Cardiac muscle cell (in vitro differentiated cells and primary cell): ENCODE measurements at regions not wholly inside any gene's neighbourhood (a gene's known extent, or its start where the extent isn't known, plus 50 kb on each side); places are given as distances from the start of the nearest gene placed in this dataset.

Experiments used
- DNase-seq, 2 donors: peaks; one replicate each; pipeline versions ENCODE4 v3.0.0 to v3.0.0-alpha.2; 2010 to 2017; ENCODE audit warnings: low read depth in 1 of 2, low spot score in 1 of 2
- H3K27ac ChIP-seq: fragments of 200-600 bp; sonication (generic); 2 replicates; pipeline ENCODE4 v1.5.1; 2016
- H3K27me3 ChIP-seq: fragments of 200-600 bp; sonication (generic); 2 replicates; pipeline ENCODE4 v1.6.0; 2016; ENCODE audit warnings: control low read depth
- H3K36me3 ChIP-seq: fragments of 200-600 bp; sonication (generic); 2 replicates; pipeline ENCODE4 v1.5.1; 2016; ENCODE audit warnings: control low read depth
- H3K4me1 ChIP-seq: fragments of 200-600 bp; sonication (generic); 2 replicates; pipeline ENCODE4 v1.8.1; 2017; ENCODE audit warnings: low read depth, mild to moderate bottlenecking, mixed run types
- H3K4me3 ChIP-seq: fragments of 200-600 bp; sonication (generic); 2 replicates; pipeline ENCODE4 v1.5.1; 2016; ENCODE audit warnings: mild to moderate bottlenecking
- H3K9me3 ChIP-seq: fragments of 200-600 bp; sonication (generic); 2 replicates; pipeline ENCODE4 v1.5.1; 2017; ENCODE audit warnings: low read depth, mild to moderate bottlenecking, control low read depth
- CTCF ChIP-seq: IDR thresholded peaks from 2 replicates; pipeline ENCODE4 v1.5.1; 2012; ENCODE audit warnings: low read depth, mild to moderate bottlenecking, low read length

- TF ChIP-seq CTCF, result no peak
- no peak for DNase-seq
- Histone ChIP-seq H3K27ac (no peak overlapping the region), H3K4me1 (no peaks in the 10 kb centered on the region), H3K4me3 (no peak overlapping the region), H3K36me3 (no peaks in the 10 kb centered on the region), H3K9me3 (no peaks in the 10 kb centered on the region), H3K27me3 (no peaks in the 10 kb centered on the region)
Measured at GRCh38 chr13:107582171-107582570, 633.2 kb downstream of the LIG4 start.

GRCh38 chr13:107580741-107581412 lies 634.5 kb downstream of the LIG4 start:
- Histone ChIP-seq H3K27ac (no peak overlapping the region), H3K4me3 (no peak overlapping the region), H3K4me1 (no peaks in the 10 kb centered on the region), H3K36me3 (no peaks in the 10 kb centered on the region), H3K9me3 (no peaks in the 10 kb centered on the region), H3K27me3 (no peaks in the 10 kb centered on the region)
- no peak for TF ChIP-seq CTCF
- no peak for DNase-seq

- Histone ChIP-seq H3K27me3 (no peaks in the 10 kb centered on the region), H3K9me3 (no peaks in the 10 kb centered on the region), H3K4me1 (no peaks in the 10 kb centered on the region), H3K36me3 (no peaks in the 10 kb centered on the region), H3K27ac (no peak overlapping the region), H3K4me3 (no peak overlapping the region)
- no peak for DNase-seq
- TF ChIP-seq CTCF, result no peak
Measured at GRCh38 chr13:107576430-107576829, 638.9 kb downstream of the LIG4 start.

DNA sequence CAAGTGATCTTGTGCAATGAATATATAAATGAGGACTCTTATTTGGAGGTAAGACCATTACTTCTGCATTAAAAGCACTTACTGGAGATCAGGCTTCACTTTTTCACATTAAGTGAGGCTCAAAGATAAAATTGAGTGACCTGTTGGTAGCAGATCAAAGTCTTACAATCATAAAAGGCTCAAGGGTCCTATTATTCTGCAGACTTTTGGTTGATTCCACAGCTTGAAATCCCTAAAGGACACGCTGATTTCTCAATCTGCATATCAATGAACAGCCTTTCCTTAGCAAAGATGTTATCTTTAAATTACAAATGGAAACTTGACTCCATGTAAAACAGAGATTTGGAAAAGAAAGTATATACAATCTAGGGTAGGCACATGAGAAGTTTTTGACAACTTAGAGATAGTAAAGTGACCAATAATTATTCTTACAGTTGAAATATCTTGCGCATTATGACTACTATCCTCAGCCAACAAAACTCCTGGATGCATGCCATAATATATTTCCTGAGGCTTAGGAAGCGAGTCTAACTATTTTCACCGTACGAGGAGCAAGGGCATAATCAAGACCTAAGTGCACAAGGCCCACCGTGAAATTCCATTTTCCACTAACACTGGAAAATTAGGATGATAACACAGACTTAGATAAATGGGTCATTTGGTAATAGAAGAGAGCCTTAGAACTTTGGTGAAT lies 640.7 kb downstream of the LIG4 start:
- no peaks in the 10 kb centered on the region for H3K36me3 ChIP-seq
- no peak overlapping the region for H3K4me3 ChIP-seq
- no peaks in the 10 kb centered on the region for H3K27me3 ChIP-seq
- H3K4me1 ChIP-seq, result no peaks in the 10 kb centered on the region
- no peak for TF ChIP-seq CTCF
- H3K9me3 ChIP-seq, result no peaks in the 10 kb centered on the region
- H3K27ac ChIP-seq, result no peak overlapping the region
- DNase-seq, result peak in 1 of 2 donors; percentile 26

- H3K9me3 ChIP-seq, result no peaks in the 10 kb centered on the region
- no peak overlapping the region for H3K4me3 ChIP-seq
- no peaks in the 10 kb centered on the region for H3K36me3 ChIP-seq
- H3K27ac ChIP-seq, result no peak overlapping the region
- H3K4me1 ChIP-seq, result no peaks in the 10 kb centered on the region
- no peak for TF ChIP-seq CTCF
- no peaks in the 10 kb centered on the region for H3K27me3 ChIP-seq
- DNase-seq, result no peak
Measured at GRCh38 chr13:107573184-107573583, 642.2 kb downstream of the LIG4 start.
